ENCODE measurements at regions not wholly inside any gene's neighbourhood (a gene's known extent, or its start where the extent isn't known, plus 50 kb on each side); places are given as distances from the start of the nearest gene placed in this dataset.

DNA sequence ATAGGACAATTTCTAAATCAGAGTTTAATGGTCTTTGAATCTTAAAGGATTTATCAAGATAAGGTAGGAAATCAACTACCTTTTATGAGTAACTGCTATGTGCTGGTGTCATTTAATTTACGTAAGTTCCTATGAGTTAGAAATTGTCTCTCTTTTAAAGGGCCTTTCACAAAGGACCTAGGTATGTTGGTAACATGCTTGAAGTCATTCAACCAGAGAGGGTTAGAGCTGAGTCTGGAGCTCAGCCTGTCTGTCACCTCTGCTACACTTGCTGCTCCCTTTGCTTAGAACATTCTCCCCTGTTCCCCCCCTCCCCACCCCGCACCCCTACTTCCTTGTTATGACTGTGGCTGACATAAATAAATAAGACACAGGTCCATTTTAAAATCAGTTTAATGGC, 190.3 kb upstream of the SEMA6A start:
- Histone ChIP-seq H3K4me3 (replicated peaks; ENCODE audit: low read depth, low read length) (no peak overlapping the region), H3K36me3 (ENCODE audit: control insufficient read depth, insufficient read depth, low read length) (no peaks in the 10 kb centered on the region), H3K27me3 (replicated peaks; ENCODE audit: control insufficient read depth, insufficient read depth, low read length) (no peaks in the 10 kb centered on the region)
- TF ChIP-seq, protein P1, sequence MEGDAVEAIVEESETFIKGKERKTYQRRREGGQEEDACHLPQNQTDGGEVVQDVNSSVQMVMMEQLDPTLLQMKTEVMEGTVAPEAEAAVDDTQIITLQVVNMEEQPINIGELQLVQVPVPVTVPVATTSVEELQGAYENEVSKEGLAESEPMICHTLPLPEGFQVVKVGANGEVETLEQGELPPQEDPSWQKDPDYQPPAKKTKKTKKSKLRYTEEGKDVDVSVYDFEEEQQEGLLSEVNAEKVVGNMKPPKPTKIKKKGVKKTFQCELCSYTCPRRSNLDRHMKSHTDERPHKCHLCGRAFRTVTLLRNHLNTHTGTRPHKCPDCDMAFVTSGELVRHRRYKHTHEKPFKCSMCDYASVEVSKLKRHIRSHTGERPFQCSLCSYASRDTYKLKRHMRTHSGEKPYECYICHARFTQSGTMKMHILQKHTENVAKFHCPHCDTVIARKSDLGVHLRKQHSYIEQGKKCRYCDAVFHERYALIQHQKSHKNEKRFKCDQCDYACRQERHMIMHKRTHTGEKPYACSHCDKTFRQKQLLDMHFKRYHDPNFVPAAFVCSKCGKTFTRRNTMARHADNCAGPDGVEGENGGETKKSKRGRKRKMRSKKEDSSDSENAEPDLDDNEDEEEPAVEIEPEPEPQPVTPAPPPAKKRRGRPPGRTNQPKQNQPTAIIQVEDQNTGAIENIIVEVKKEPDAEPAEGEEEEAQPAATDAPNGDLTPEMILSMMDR (IDR thresholded peaks at IDR 0.05; ENCODE audit: insufficient read depth, low read length, poor library complexity, severe bottlenecking) = no peak
- DNase-seq (ENCODE audit: extremely low read depth, insufficient read length) = peak; percentile 22

DNA sequence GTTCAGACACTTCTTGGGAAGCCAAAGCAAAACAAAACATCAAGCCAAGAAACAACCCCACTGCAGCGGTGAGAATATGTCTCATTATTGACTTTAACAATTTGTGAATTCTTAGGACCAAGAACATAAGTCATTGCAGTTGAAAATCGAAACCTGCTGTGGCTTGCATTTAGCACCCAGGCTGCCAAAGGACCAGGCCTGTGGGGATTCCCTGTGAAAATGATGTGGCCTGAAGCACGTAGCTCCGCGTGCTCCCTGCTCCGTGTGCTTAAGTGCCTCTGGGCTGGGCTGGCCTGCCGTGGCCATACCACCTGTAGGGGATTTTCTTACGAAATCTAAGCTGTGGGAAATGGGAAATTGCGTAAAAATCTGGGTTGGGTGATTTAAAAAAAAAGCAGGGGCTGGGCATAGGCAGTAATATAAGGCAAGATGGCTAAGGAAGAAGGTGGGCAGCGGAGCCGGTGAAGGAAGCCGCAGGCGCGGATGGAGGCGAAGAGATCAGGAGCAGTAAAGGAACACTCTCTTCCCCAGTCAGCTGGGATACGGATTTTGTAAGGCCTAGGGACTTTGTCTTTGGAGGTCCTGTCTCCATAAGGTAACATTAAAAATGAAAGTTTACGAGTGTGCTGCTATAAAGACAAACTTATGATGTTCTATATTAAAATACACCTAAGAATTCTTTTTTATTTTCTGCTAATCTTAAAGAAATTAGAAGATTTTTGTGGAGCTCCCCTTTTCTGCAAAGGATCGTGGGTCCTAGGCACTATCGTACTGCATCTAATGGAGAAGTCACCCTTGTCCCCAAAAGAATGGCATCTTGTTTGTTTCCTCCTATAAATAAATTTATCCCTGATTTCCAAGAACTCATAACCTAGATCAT, 189.6 kb upstream of the SEMA6A start:
- Histone ChIP-seq H3K4me3 (replicated peaks; ENCODE audit: low read depth, low read length) (no peak overlapping the region), H3K36me3 (ENCODE audit: control insufficient read depth, insufficient read depth, low read length) (no peaks in the 10 kb centered on the region), H3K27me3 (replicated peaks; ENCODE audit: control insufficient read depth, insufficient read depth, low read length) (no peaks in the 10 kb centered on the region)
- TF ChIP-seq, protein P1 (IDR thresholded peaks at IDR 0.05; ENCODE audit: insufficient read depth, low read length, poor library complexity, severe bottlenecking) = no peak
- peak; percentile 73 for DNase-seq (ENCODE audit: extremely low read depth, insufficient read length)

DNA sequence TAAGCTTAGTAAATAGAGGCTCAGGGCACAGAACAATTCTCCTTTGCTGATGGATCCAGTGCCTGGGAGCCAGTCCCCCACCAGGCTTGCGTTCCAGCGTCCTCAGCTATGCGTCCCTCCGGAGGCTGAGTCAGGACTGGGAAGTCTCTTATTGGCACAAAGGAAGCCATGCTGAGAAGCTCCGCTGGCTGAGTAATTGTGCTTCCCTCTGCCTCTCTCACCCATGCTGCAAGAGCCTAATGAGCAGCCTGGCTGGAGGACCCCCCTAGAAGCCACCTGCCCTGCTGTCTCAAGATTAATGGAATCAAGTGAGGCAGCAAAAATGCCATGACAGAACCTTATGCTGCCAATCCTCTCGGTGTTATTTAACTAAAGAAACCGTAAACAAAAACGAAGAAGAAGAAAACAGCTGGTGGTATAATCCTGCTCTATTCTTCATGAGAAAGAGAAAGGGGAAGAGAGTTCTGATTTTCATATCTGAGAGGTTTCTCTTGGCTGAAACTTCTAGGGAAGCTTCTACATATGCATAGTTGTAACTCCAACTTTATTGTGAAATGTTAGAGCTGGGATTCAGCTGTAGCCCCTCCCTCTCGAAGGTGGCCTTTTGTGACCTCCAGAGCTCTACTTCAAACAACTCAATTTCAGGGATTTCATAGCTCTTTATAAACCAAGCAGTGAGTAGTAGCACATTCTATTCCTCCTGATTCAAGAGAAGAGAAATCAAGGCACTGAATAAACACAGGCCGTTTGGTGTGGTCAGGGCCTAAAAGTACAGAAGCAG, 185.4 kb upstream of the SEMA6A start:
- Histone ChIP-seq H3K4me3 (replicated peaks; ENCODE audit: low read depth, low read length) (no peak overlapping the region), H3K36me3 (ENCODE audit: control insufficient read depth, insufficient read depth, low read length) (no peaks in the 10 kb centered on the region), H3K27me3 (replicated peaks; ENCODE audit: control insufficient read depth, insufficient read depth, low read length) (no peaks in the 10 kb centered on the region)
- no peak for DNase-seq (ENCODE audit: extremely low read depth, insufficient read length)
- TF ChIP-seq, protein P1 (IDR thresholded peaks at IDR 0.05; ENCODE audit: insufficient read depth, low read length, poor library complexity, severe bottlenecking) = no peak

DNA sequence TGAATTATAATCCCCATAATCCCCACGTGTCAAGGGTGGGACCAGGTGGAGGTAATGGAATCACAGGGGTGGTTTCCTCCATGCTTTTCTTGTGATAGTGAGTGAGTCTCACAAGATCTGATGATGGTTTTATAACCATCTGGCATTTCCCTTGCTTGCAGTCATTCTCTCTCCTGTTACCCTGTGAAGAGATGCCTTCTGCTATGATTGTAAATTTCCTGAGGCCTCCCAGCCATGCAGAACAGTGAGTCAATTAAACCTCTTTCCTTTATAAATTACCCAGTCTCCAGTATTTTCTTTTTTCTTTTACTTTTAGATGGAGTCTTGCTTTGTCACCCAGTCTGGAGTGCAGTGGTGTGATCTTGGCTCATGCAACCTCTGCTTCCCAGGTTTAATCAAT, 182.7 kb upstream of the SEMA6A start:
- Histone ChIP-seq H3K36me3 (ENCODE audit: control insufficient read depth, insufficient read depth, low read length) (no peaks in the 10 kb centered on the region), H3K27me3 (replicated peaks; ENCODE audit: control insufficient read depth, insufficient read depth, low read length) (no peaks in the 10 kb centered on the region), H3K4me3 (replicated peaks; ENCODE audit: low read depth, low read length) (no peak overlapping the region)
- TF ChIP-seq, protein P1 (IDR thresholded peaks at IDR 0.05; ENCODE audit: insufficient read depth, low read length, poor library complexity, severe bottlenecking) = no peak
- DNase-seq (ENCODE audit: extremely low read depth, insufficient read length) = no peak

DNA sequence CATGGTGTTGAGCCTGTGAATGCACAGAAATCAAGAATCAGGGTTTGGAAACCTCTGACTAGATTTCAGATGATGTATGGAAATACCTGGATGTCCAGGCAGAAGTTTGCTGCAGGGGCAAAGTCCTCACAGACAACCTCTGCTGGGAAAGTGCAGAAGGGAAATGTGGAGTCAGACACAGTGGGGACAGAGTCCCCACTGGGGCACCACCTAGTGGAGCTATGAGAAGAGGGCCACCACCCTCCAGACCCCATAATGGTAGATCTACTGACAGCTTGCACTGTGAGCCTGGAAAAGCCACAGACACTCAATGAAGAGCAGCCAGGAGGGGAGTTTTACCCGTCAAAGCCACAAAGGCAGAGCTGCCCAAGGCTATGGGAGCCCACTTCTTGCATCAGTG, 181.9 kb upstream of the SEMA6A start:
- Histone ChIP-seq H3K36me3 (ENCODE audit: control insufficient read depth, insufficient read depth, low read length) (no peaks in the 10 kb centered on the region), H3K27me3 (replicated peaks; ENCODE audit: control insufficient read depth, insufficient read depth, low read length) (no peaks in the 10 kb centered on the region; the same call in 1 of the 2 replicates), H3K4me3 (replicated peaks; ENCODE audit: low read depth, low read length) (no peak overlapping the region)
- TF ChIP-seq, protein P1 (IDR thresholded peaks at IDR 0.05; ENCODE audit: insufficient read depth, low read length, poor library complexity, severe bottlenecking) = peak; percentile 21
- no peak for DNase-seq (ENCODE audit: extremely low read depth, insufficient read length)

Data from GM06990 (cell line).